ENCODE measurements at regions not wholly inside any gene's neighbourhood (a gene's known extent, or its start where the extent isn't known, plus 50 kb on each side); places are given as distances from the start of the nearest gene placed in this dataset.

DNA sequence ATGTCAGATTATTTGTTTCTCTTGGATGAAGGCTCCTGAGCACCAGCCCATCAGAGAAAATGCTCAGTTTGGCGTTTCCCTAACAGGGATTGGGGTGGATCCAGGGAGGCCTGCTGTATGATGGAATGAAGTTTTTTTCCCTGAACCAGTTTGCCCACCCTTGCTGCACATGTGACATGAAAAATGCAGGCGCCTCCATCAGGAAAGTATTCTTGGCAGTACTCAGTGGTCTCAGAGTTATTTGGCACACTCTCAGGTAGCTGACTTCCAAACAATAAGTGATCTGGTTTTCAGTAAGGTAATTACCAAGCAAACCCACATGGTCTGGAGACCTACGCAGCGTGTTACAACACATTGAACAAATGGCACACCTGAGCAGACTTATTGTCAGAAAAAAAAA, 254.9 kb downstream of the PAX3 start:
- no peaks in the 10 kb centered on the region for H3K27me3 ChIP-seq
- no peak for DNase-seq
- no peaks in the 10 kb centered on the region; the same call in 1 of the 2 replicates for H3K36me3 ChIP-seq
- H3K9me3 ChIP-seq (replicated peaks), result no peaks in the 10 kb centered on the region
- no peak overlapping the region for H3K4me3 ChIP-seq
- peaks cover under 1% of the 10 kb centered on the region; the same call in 1 of the 2 replicates for H3K4me1 ChIP-seq
- no peak overlapping the region for H3K27ac ChIP-seq

DNA sequence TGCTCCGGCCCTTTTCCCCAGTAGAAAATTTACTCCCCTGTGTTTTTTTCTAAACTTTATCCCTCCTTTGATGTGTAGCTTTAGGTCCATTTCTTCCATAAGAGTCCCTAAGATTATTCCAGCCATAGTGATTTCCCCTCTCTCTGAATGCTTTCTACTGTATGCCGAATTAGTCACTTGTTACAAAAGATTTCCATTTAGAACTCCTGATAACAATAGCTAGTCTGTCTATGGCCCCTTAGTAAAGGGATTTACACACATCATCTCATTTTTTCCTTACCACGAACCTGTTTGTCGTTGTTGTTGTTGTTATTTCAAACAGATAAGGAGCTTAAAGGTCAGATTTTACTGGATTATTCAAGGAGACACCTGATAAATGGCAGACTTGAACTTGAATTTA, 256.1 kb downstream of the PAX3 start:
- H3K4me1 ChIP-seq, result peaks cover 13% of the 10 kb centered on the region
- H3K27ac ChIP-seq, result no peak overlapping the region
- H3K36me3 ChIP-seq, result no peaks in the 10 kb centered on the region; the same call in 1 of the 2 replicates

DNA sequence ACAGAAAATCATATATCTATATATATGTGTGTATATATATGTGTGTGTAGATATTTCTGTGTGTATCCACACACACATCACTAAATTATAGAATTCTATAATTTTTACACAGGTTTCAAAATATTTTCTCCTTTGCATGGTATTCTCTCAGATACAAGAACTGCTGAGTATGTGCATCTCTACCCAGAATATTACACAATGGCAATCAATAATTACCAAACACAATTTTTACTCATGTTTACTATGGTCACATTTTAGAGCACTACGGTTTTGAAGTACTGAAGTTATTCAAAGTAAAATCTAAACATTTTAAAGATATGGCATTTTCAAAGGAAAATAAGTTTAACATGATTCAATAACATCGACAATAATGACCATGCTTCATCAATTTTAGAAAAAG, 258.5 kb downstream of the PAX3 start:
- peaks cover 23% of the 10 kb centered on the region for H3K4me1 ChIP-seq
- no peak overlapping the region for H3K4me3 ChIP-seq
- no peaks in the 10 kb centered on the region; the same call in 1 of the 2 replicates for H3K36me3 ChIP-seq
- H3K9me3 ChIP-seq (replicated peaks), result no peaks in the 10 kb centered on the region
- no peaks in the 10 kb centered on the region for H3K27me3 ChIP-seq
- H3K27ac ChIP-seq, result no peak overlapping the region
- no peak for DNase-seq

More for the DNA sequence above, 256.1 kb downstream of the PAX3 start:
- no peaks in the 10 kb centered on the region for H3K27me3 ChIP-seq
- no peak overlapping the region for H3K4me3 ChIP-seq
- no peak for DNase-seq
- no peaks in the 10 kb centered on the region for H3K9me3 ChIP-seq (replicated peaks)

DNA sequence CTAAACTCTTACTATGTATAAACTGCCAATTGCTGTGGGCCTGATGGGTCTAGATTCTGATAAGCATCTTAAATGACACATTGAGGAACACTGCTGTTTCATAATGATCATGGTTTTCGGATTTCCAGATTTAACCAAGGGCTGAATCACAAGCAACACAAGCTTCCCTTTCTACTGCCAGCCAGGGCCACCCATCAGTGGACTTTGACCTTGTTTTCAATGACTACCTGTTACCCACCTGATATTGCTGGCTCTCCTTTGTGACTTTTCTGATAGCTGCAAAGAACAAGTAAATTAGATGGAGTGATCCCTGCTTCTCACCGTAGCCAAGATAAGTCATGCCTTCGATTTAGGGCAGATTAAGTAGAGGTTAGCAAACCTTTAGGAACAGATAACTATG, 259.0 kb downstream of the PAX3 start:
- no peak for DNase-seq
- Histone ChIP-seq H3K9me3 (replicated peaks) (no peaks in the 10 kb centered on the region), H3K4me3 (no peak overlapping the region), H3K36me3 (no peaks in the 10 kb centered on the region), H3K27me3 (no peaks in the 10 kb centered on the region), H3K27ac (no peak overlapping the region), H3K4me1 (peaks cover 23% of the 10 kb centered on the region)

DNA sequence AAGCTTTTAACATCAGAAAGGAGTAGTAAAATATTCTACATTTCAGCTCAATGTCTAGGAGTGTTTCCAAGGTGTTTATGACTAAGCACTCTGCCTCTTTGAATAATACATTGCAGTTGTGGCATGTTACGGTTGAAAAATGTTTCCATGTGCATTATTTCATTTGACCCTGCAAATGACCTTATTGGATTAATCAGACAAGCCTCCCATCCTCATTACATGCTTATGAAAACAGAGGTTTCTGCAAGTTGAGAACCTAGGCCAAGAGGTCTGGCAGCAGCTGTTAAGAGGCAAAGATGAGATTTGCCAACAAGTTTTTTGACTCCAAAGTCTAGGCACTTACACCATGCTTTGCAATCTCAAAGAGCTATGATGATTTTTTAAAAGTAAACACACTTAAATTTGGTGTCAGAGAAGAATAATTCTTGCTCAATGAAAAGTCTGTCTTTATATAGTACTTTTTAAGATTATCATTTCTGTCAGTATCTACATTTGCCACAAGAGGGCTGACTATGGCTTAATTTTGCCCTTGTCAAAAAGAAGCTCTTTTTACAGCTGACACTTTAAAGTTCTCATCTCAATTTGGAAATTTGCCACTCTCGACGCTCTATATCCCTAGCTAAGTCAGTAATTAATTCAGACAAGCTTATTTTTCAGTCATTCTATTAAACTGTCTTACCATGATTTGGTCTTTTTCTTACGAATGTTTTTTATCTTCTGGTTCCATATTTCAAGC, 260.6 kb downstream of the PAX3 start:
- Histone ChIP-seq H3K27me3 (no peaks in the 10 kb centered on the region), H3K27ac (peak overlapping the region; percentile 43), H3K4me1 (peaks cover 23% of the 10 kb centered on the region), H3K4me3 (no peak overlapping the region), H3K9me3 (replicated peaks) (no peaks in the 10 kb centered on the region), H3K36me3 (no peaks in the 10 kb centered on the region)
- DNase-seq, result peak; percentile 38 to 73

DNA sequence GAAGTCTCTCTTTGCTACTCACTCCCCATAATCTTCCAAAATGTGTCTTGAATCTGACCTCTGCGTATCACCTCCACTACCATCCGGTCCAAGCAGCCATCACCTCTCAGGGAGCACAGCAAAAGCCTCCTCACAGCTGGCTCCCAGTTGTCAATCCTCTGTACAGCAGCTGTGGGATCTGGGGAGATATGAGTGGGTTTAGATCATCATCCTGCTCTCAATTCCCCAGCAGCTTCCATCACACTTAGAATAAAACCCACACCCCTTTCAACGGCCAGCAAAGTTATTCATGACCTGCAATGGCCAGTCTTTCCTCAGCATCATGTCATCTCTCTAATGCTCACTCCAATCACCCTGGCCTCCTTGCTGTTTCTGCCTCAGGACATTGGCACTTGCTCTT, 261.6 kb downstream of the PAX3 start:
- no peak overlapping the region for H3K4me3 ChIP-seq
- DNase-seq, result peak; percentile 67 to 85

DNA sequence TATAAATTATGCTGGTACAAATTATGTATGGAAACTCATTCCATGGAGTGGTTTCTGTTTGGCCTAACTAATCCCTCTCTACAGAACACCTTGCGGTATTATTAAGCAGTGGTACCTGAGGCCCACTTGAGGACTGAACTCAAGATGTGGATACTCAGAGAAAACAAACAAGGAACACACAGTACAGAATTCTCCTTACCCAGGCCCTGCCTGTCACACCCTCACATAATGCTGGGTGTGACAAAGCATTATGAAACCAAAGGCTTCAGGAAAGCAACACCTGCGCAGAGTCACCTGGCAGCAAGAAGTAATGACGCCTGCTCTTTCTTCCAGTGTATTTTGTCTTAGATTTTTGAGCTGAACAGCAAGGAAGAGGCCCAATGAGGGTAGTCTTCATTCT, 264.7 kb downstream of the PAX3 start:
- H3K4me3 ChIP-seq, result no peak overlapping the region

More for the DNA sequence above, 261.6 kb downstream of the PAX3 start:
- H3K27me3 ChIP-seq, result no peaks in the 10 kb centered on the region
- H3K27ac ChIP-seq, result peak overlapping the region; percentile 43
- peaks cover 23% of the 10 kb centered on the region for H3K4me1 ChIP-seq
- H3K9me3 ChIP-seq (replicated peaks), result no peaks in the 10 kb centered on the region
- no peaks in the 10 kb centered on the region for H3K36me3 ChIP-seq

DNA sequence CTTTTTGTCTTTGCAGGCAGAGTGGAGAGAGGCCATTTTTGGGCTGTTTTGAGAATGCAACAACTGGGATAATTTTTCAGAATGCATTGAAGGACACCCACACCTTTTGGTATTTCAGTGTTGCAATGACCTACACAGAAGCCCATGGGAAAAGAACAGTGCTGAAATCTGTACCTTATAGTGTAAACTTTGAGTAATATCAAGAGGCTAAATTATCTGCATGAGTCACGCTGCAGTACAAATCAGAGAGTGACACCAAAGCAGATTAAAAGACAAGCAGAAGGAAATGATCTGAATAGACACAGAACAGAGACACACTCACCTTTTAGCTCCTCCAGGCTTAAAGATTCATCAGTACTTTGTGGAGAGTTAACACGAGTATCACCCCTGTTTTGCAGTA, 265.3 kb downstream of the PAX3 start:
- Histone ChIP-seq H3K27me3 (no peaks in the 10 kb centered on the region), H3K27ac (no peak overlapping the region), H3K4me3 (no peak overlapping the region), H3K9me3 (replicated peaks) (0 out of 2 replicates have a peak, but pooled peaks cover 2% of the 10 kb centered on the region), H3K4me1 (peaks cover 19% of the 10 kb centered on the region), H3K36me3 (no peaks in the 10 kb centered on the region)
- DNase-seq, result no peak

More for the DNA sequence above, 264.7 kb downstream of the PAX3 start:
- H3K9me3 ChIP-seq (replicated peaks), result 0 out of 2 replicates have a peak, but pooled peaks cover under 1% of the 10 kb centered on the region
- H3K27me3 ChIP-seq, result no peaks in the 10 kb centered on the region
- no peak for DNase-seq
- no peak overlapping the region for H3K27ac ChIP-seq
- peaks cover 23% of the 10 kb centered on the region for H3K4me1 ChIP-seq
- no peaks in the 10 kb centered on the region for H3K36me3 ChIP-seq

DNA sequence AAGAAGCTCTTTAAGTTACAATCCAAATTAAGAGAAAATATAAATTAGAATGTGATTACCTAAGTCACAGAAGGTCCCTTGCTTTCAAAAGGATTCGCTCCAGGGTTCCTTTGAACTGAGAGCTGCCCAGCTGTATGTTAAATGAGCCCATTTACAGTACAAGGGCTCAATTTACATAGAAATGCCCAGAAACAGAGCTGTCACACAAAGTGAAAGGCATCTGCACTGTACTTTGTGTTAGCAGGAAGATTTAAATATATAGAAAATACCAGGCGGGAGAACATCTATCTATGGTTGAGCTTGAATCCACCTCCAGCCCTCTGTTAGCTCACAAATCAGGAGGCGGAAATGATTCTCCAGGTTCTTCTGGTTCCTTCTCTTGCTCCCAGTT, 272.9 kb downstream of the PAX3 start:
- 0 out of 2 replicates have a peak, but pooled peaks cover 2% of the 10 kb centered on the region for H3K9me3 ChIP-seq (replicated peaks)
- no peaks in the 10 kb centered on the region for H3K27me3 ChIP-seq
- 0 out of 2 replicates have a peak, but pooled peaks cover 3% of the 10 kb centered on the region for H3K4me1 ChIP-seq
- no peak overlapping the region for H3K4me3 ChIP-seq
- H3K27ac ChIP-seq, result no peak overlapping the region
- DNase-seq, result no peak
- H3K36me3 ChIP-seq, result no peaks in the 10 kb centered on the region

DNA sequence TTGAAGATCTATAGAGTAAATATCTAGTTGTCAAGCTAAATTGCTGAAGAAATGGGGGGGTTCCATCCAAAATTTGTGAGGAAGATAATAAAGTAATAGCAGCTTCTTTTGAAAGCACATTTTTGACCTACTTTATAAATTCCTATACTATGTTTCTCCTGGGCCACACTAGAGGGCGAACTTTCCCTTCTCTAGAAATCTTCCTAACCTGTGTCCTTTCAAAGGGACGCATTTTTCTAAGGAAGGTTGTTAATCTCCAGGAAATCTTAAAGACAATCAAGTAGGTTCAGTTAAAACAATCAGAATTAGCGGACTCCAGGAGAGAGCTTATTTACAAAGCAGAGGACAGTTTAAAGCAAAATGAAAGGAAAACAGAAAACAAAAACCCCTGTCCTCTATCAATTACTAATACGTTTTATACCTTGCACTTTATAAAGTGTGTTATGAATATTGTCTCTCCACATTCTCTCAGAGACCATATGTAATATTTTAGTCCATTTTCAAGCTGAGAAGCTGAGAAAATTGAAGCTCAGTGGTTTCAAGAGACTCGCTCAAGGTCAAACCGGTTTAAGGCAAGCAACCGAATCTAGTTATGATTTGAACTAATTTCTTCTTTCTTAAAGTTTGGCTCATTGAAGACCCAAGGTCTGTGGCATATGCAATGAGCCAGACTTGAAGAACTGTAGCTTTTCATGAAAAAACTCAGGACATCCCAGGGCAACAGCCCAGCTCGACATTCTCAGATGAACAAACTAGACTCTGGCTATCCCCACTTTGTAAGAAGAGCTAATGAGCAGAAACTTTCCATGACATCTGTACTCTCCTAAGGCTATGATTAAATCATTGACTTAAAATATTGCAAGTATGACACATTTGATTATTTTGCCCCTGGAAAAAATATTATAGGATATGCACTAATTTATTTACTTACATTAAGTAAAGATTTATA, 273.6 kb downstream of the PAX3 start:
- Histone ChIP-seq H3K27me3 (no peaks in the 10 kb centered on the region), H3K4me3 (no peak overlapping the region), H3K4me1 (0 out of 2 replicates have a peak, but pooled peaks cover 3% of the 10 kb centered on the region), H3K27ac (no peak overlapping the region), H3K9me3 (replicated peaks) (0 out of 2 replicates have a peak, but pooled peaks cover 2% of the 10 kb centered on the region), H3K36me3 (no peaks in the 10 kb centered on the region)
- peak; percentile 22 to 78 for DNase-seq

DNA sequence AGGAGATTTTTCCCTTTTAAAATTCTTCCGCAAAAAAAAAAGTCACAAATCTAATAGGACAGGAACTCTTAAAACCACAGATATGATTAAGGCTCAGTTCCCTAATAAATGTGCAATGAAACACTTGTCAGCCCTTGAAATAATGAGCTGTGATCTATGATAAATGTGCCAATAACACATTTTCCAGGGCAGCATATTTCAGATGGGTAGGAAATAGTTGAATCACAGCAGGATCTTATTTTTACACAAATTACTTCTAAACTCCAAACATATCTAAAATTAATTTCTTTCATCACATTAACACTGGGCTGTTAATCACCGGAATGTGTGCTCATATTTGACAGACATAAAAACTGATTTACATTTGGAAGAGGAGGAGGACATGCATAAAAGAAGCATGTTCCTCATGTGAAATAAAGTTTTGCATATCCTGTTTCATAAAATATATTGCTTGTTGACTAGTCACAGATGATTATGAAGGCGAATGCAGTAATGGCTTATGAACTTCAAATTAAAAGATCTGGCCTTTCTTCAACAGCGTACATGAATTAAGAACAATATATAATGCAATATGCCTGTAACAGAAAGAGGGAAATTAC, 281.4 kb downstream of the PAX3 start:
- Histone ChIP-seq H3K27me3 (no peaks in the 10 kb centered on the region), H3K36me3 (no peaks in the 10 kb centered on the region), H3K27ac (no peak overlapping the region), H3K9me3 (replicated peaks) (no peaks in the 10 kb centered on the region), H3K4me3 (no peak overlapping the region), H3K4me1 (no peaks in the 10 kb centered on the region)
- DNase-seq, result no peak

DNA sequence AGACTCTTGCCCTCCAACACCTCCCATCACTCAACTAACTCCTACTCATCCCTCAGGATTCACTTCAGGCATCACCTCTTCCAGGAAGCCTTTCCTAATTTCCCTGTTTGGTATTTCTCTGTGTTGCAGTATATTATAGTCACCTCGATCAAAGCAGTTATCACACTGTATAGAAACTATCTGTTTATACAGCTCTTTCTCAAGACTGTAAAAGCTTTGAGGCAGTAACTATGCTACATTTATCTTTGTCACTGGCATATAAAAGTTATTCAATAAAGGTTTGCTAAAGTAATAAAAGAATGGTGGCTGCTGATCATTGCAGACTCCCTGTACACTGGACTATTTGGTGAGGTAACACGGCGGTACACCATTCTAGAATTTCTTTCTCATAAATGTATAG, 284.9 kb downstream of the PAX3 start:
- no peak for DNase-seq
- Histone ChIP-seq H3K4me3 (no peak overlapping the region), H3K27ac (no peak overlapping the region), H3K4me1 (no peaks in the 10 kb centered on the region), H3K36me3 (no peaks in the 10 kb centered on the region), H3K27me3 (no peaks in the 10 kb centered on the region), H3K9me3 (replicated peaks) (no peaks in the 10 kb centered on the region)

DNA sequence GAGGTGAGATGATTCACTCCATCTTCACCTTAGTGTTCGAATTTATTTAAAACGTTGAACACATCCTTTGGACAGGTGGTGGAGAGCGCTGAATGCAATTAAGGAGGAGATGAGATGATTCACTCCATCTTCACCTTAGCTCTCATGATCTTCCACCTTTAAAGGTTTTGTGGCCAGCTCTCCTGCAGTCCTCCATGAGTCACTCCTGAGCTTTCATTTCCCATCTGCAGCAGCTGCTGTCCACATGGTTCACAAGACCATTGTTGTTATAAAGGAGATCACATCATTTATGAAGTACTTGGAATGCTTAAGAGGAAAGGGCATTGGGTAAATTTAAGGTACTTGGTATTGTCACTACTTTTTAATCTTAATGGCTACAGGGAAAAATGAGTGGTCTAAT, 298.5 kb downstream of the PAX3 start:
- H3K4me3 ChIP-seq, result no peak overlapping the region
- H3K36me3 ChIP-seq, result 0 out of 2 replicates have a peak, but pooled peaks cover 2% of the 10 kb centered on the region
- H3K27ac ChIP-seq, result peak overlapping the region; percentile 18; the same call in 1 of the 2 replicates
- H3K4me1 ChIP-seq, result peaks cover 44% of the 10 kb centered on the region
- no peaks in the 10 kb centered on the region for H3K27me3 ChIP-seq
- H3K9me3 ChIP-seq (replicated peaks), result peaks cover 3% of the 10 kb centered on the region; the same call in 1 of the 2 replicates
- peak; percentile 49 to 67 for DNase-seq

DNA sequence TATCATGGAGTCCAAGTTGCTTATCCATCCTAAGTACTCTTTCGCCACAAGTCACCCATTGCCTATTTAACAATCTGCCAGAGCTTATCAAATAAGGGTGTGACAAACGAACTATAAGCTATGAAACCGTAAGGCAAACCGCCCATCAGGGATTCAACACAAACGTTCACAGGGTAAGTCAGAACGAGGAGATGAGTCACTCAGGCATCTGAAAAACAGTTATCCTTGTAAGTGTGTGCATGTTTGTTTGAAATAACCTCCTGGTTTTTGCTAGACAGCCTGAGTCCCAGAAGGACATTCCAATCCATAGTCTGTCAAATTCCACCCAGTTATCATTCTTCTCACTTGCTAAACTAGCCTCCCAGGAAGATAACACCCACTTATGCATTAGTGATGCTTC, 299.1 kb downstream of the PAX3 start:
- Histone ChIP-seq H3K4me3 (no peak overlapping the region), H3K36me3 (0 out of 2 replicates have a peak, but pooled peaks cover 2% of the 10 kb centered on the region), H3K27me3 (no peaks in the 10 kb centered on the region), H3K27ac (peak overlapping the region; percentile 18), H3K9me3 (replicated peaks) (peaks cover 3% of the 10 kb centered on the region; the same call in 1 of the 2 replicates), H3K4me1 (peaks cover 44% of the 10 kb centered on the region)
- DNase-seq, result peak in 1 of 2 experiments; percentile 11
